DND-41 (cell line): ENCODE measurements at regions not wholly inside any gene's neighbourhood (a gene's known extent, or its start where the extent isn't known, plus 50 kb on each side); places are given as distances from the start of the nearest gene placed in this dataset.
A peak's percentile ranks its signal among the peaks of the same experiment; 100 is the strongest.

Experiments
- ATAC-seq: fragments of 200-7000 bp; cut with Tn5 transposase; 3 replicates; pipeline ENCODE4 v1.9.1; 2021; ENCODE audit warnings: low read depth; ENCODE audit not compliant: insufficient read depth
- DNase-seq: peaks from one replicate; pipeline ENCODE4 v3.0.0-alpha.2; 2020
- H2AFZ ChIP-seq: 2 replicates; pipeline ENCODE4 v1.6.0; 2012; ENCODE audit warnings: low read depth, low read length
- H3K27ac ChIP-seq: 2 replicates; pipeline ENCODE4 v1.5.1; 2012; ENCODE audit warnings: low read length, inconsistent platforms
- H3K27me3 ChIP-seq: fragments of 200-600 bp; sonication (generic); 2 replicates; pipeline ENCODE4 v1.6.0; 2012; ENCODE audit warnings: low read length, mild to moderate bottlenecking, inconsistent platforms; ENCODE audit not compliant: insufficient read depth, poor library complexity
- H3K36me3 ChIP-seq: 2 replicates; pipeline ENCODE4 v1.5.1; 2012; ENCODE audit warnings: low read length, inconsistent platforms; ENCODE audit not compliant: insufficient read depth
- H3K4me1 ChIP-seq: 2 replicates; pipeline ENCODE4 v1.5.1; 2012; ENCODE audit warnings: mild to moderate bottlenecking, low read length; ENCODE audit not compliant: insufficient read depth
- H3K4me2 ChIP-seq: 2 replicates; pipeline ENCODE4 v1.6.0; 2012; ENCODE audit warnings: mild to moderate bottlenecking, moderate library complexity, low read length, inconsistent platforms; ENCODE audit not compliant: insufficient read depth
- H3K4me3 ChIP-seq, 2 experiments: fragments of 200-600 bp in 1 of 2; shearing (Covaris generic) in 1 of 2; 2 replicates each; pipeline ENCODE4 v1.5.1; 2012 to 2016; ENCODE audit warnings: inconsistent platforms in 2 of 2, low read length in 2 of 2, mild to moderate bottlenecking in 2 of 2, low read depth in 1 of 2, moderate library complexity in 1 of 2
- H3K79me2 ChIP-seq: 2 replicates; pipeline ENCODE4 v1.6.0; 2012; ENCODE audit warnings: low read length, inconsistent platforms; ENCODE audit not compliant: insufficient read depth
- H3K9ac ChIP-seq: 2 replicates; pipeline ENCODE4 v1.6.0; 2012; ENCODE audit warnings: low read depth, mild to moderate bottlenecking, inconsistent platforms, low read length, moderate library complexity
- H3K9me3 ChIP-seq: 2 replicates; pipeline ENCODE4 v1.5.1; 2012; ENCODE audit warnings: low read length, moderate library complexity, mild to moderate bottlenecking, inconsistent platforms; ENCODE audit not compliant: insufficient read depth, severe bottlenecking
- H4K20me1 ChIP-seq: 2 replicates; pipeline ENCODE4 v1.6.0; 2012; ENCODE audit warnings: low read length; ENCODE audit not compliant: insufficient read depth
- EZH2 ChIP-seq: IDR thresholded peaks from 3 replicates; pipeline ENCODE4 v1.6.1; 2012; ENCODE audit warnings: borderline replicate concordance, low read depth, mild to moderate bottlenecking, moderate library complexity, low read length, inconsistent platforms; ENCODE audit not compliant: severe bottlenecking
- TF ChIP-seq, protein P1 (sequence below): IDR thresholded peaks from 2 replicates; pipeline ENCODE4 v1.5.1; 2012; ENCODE audit warnings: borderline replicate concordance, low read length, moderate library complexity, mild to moderate bottlenecking; ENCODE audit not compliant: poor library complexity, severe bottlenecking; ENCODE audit errors: extremely low read depth

DNA sequence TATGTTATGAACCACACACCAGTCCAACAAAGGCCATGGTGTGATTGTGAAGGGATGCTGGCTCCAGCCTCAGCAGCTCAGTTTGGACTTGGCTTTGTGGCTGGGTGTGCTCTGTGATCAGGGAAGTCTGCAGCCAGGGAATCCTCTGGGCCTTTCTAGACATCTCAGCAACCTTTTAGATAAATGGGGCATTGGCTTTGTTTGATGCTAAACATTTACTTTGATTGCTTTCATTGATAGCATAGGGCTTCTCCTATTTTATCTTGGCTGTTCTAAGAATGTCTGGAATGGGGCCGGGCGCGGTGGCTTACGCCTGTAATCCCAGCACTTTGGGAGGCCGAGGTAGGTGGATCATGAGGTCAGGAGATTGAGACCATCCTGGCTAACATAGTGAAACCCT lies 104.5 kb downstream of the VAPA start:
- Histone ChIP-seq H3K27me3 (no peaks in the 10 kb centered on the region), H3K9me3 (no peaks in the 10 kb centered on the region), H3K27ac (no peak overlapping the region; the same call in 1 of the 2 replicates), H3K36me3 (no peaks in the 10 kb centered on the region), H3K9ac (no peak overlapping the region), H2AFZ (no peak overlapping the region), H3K4me1 (peaks cover 48% of the 10 kb centered on the region), H4K20me1 (no peaks in the 10 kb centered on the region), H3K4me3 (no peak overlapping the region), H3K4me2 (no peak overlapping the region), H3K79me2 (no peaks in the 10 kb centered on the region)
- no peak for ATAC-seq
- TF ChIP-seq, protein P1, sequence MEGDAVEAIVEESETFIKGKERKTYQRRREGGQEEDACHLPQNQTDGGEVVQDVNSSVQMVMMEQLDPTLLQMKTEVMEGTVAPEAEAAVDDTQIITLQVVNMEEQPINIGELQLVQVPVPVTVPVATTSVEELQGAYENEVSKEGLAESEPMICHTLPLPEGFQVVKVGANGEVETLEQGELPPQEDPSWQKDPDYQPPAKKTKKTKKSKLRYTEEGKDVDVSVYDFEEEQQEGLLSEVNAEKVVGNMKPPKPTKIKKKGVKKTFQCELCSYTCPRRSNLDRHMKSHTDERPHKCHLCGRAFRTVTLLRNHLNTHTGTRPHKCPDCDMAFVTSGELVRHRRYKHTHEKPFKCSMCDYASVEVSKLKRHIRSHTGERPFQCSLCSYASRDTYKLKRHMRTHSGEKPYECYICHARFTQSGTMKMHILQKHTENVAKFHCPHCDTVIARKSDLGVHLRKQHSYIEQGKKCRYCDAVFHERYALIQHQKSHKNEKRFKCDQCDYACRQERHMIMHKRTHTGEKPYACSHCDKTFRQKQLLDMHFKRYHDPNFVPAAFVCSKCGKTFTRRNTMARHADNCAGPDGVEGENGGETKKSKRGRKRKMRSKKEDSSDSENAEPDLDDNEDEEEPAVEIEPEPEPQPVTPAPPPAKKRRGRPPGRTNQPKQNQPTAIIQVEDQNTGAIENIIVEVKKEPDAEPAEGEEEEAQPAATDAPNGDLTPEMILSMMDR, result no peak
- no peak for TF ChIP-seq EZH2
- no peak for DNase-seq

DNA sequence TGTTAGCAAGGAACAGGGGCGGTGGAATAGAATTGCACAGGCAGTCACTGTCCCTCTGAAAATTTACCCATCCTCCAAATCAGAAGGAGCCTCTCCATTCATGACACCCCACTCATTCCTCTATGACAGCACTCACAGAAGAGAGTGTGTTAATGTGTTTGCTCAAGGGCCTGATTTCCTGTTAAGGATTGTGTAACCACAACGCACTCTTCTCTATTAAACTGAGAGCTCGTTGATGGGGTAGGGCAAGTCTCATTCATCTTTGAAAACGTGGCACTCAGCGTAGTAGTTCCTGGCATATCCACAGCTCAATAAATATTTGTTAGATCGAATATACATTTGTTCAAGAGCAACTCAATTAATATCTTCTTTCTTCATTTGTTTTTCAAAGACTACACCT lies 106.4 kb downstream of the VAPA start:
- TF ChIP-seq, protein P1, result no peak
- no peak for TF ChIP-seq EZH2
- ATAC-seq, result peak; percentile 44; the same call in 2 of the 3 replicates
- Histone ChIP-seq H3K4me1 (peaks cover 35% of the 10 kb centered on the region), H3K9me3 (no peaks in the 10 kb centered on the region), H3K4me3 (no peak overlapping the region), H3K27me3 (no peaks in the 10 kb centered on the region), H4K20me1 (no peaks in the 10 kb centered on the region), H3K79me2 (no peaks in the 10 kb centered on the region), H3K27ac (no peak overlapping the region), H2AFZ (no peak overlapping the region), H3K36me3 (no peaks in the 10 kb centered on the region), H3K4me2 (no peak overlapping the region), H3K9ac (no peak overlapping the region)
- no peak for DNase-seq

DNA sequence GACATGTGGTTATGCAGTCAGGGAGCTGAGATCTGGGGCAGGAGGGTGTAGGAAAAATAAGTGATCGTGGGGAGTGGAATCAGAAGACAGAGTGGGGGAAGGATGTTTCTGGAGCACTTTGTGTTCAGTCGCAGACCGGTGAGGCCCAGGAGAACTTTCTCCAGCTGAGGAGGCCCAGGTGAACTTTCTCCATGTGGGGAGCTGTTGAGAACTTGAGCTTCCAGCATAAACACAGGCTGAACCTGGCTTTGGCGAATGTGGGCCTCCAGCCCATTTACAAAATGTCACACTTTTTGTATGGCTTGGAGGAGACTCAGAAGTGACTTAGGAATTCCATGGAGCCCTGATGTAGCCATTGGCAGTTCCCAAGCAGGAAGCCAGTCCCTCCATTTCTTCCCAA lies 108.5 kb downstream of the VAPA start:
- no peak overlapping the region for H2AFZ ChIP-seq
- H3K9ac ChIP-seq, result no peak overlapping the region
- ATAC-seq, result no peak
- DNase-seq, result no peak
- H3K79me2 ChIP-seq, result no peaks in the 10 kb centered on the region
- no peaks in the 10 kb centered on the region for H3K27me3 ChIP-seq
- H4K20me1 ChIP-seq, result no peaks in the 10 kb centered on the region
- H3K27ac ChIP-seq, result no peak overlapping the region
- no peak overlapping the region for H3K4me2 ChIP-seq
- H3K4me3 ChIP-seq, result no peak overlapping the region
- TF ChIP-seq, protein P1, result no peak
- TF ChIP-seq EZH2, result no peak
- H3K36me3 ChIP-seq, result no peaks in the 10 kb centered on the region
- no peaks in the 10 kb centered on the region for H3K9me3 ChIP-seq
- H3K4me1 ChIP-seq, result peaks cover 13% of the 10 kb centered on the region

DNA sequence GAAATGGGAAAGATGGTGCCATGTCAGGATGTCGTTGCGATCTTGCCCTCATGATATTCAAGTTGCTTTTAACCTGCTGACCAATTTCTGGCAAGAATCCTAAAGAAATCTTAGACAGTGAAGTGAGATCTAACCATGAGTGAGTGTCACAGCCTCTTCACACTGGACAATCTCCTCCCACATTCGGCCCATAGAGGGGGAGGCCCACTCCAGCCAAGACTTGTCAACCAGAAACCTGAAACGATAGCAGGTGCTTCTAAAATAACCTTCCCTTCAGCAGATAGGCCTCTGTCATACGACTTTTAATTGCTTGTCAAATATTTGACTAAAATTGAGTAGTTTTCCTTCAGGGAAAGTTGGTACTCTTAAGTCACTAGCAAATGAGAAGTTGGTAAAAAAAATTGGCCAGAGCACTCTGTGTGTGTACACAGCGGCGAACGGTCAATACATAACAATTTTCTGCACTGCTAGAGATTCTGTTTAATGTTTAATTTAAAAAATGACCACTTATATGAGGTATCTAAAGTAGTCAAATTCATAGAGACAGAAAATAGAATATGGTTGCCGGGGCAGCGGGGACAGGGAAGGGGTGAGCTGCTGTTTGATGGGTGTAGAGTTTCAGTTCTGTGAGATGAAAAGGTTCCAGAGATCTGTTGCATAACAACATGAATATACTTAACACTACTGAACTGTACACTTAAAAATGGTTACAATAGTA lies 110.2 kb downstream of the VAPA start:
- TF ChIP-seq, protein P1, result no peak
- no peak for TF ChIP-seq EZH2
- H3K79me2 ChIP-seq, result no peaks in the 10 kb centered on the region
- H2AFZ ChIP-seq, result no peak overlapping the region
- no peaks in the 10 kb centered on the region for H3K27me3 ChIP-seq
- H3K27ac ChIP-seq, result no peak overlapping the region
- no peaks in the 10 kb centered on the region for H4K20me1 ChIP-seq
- H3K36me3 ChIP-seq, result no peaks in the 10 kb centered on the region
- ATAC-seq (no peak), DNase-seq (no peak)
- H3K4me1 ChIP-seq, result peaks cover 11% of the 10 kb centered on the region
- H3K9me3 ChIP-seq, result no peaks in the 10 kb centered on the region
- no peak overlapping the region for H3K9ac ChIP-seq
- no peak overlapping the region for H3K4me3 ChIP-seq
- H3K4me2 ChIP-seq, result no peak overlapping the region
